GM19328 (cell line): ENCODE measurements at regions not wholly inside any gene's neighbourhood (a gene's known extent, or its start where the extent isn't known, plus 50 kb on each side); places are given as distances from the start of the nearest gene placed in this dataset.
"Not testable (repeated sequence)": the region's sequence is repeated elsewhere in the genome, so short reads cannot be mapped to it uniquely, and the experiment has no call there.

ENCODE experiments used
- ATAC-seq: cut with Tn5 transposase; IDR thresholded peaks from one replicate; pipeline ENCODE4 v1.9.1; 2021; ENCODE audit warnings: mild to moderate bottlenecking, moderate library complexity; ENCODE audit not compliant: unreplicated experiment

- no peak for ATAC-seq
Observed at GRCh38 chr1:104018922-104019674, 269.4 kb downstream of the AMY1C start.

DNA sequence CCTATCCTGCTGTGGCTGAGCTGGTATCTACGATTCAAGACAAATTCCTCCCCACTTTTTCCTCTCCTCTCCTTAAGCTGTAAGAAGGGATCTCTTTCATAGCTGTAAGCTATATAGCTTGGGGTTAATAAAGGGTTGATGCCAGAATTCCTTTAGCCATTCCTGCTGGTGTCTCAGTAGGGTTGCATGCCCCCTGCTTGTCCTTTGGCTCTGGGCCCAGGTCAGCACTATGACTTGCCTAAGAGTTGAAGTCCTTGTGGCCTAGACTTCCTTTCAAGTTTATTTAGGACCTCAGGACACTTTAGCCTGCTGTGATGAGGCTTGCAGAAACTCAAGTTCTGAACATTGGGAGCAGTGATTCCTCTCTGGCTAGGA is 270.0 kb downstream of the AMY1C start:
- ATAC-seq = no peak

- ATAC-seq = no peak
Observed at GRCh38 chr1:104028416-104029035, 278.8 kb downstream of the AMY1C start.

GRCh38 chr1:104029456-104029970 is 279.8 kb downstream of the AMY1C start:
- ATAC-seq = no peak

DNA sequence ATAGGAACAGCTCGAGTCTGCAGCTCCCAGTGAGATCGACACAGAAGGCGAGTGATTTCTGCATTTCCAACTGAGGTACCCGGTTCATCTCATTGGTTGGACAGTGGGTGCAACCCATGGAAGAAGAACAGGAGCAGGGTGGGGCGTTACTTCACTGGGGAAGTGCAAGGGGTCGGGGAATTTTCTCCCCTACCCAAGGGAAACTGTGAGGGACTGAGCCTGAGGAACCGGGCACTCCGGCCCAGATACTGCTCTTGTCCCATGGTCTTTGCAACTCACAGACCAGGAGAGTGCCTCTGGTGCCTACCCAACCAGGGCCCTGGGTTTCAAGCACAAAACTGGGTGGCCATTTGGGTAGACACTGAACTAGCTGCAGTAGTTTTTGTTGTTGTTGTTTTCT is 307.1 kb downstream of the AMY1C start:
- no peak for ATAC-seq

DNA sequence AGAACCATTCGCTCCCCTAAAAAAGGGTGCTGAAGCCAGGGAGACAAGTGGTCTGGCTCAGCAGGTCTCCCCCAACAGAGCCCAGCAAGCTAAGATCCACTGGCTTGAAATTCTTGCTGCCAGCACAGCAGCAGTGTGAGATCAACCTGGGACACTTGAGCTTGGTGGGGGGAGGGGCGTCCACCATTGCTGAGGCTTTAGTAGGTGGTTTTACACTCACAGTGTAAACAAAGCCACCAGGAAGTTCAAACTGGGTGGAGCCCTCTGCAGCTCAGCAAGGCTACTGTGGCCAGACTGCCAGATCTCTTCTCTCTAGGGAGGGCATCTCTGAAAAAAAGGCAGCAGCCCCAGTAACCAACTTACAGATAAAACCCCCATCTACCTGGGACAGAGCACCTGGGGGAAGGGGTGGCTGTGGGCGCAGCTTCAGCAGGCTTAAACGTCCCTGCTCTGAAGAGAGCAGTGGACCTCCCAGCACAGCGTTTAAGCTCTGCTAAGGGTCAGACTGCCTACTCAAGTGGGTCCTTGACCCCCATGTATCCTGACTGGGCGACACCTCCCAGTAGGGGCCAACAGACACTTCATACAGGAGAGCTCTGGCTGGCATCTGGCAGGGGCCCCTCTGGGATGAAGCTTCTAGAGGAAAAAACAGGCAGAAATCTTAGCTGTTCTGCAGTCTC is 307.7 kb downstream of the AMY1C start:
- not testable (repeated sequence) for ATAC-seq

DNA sequence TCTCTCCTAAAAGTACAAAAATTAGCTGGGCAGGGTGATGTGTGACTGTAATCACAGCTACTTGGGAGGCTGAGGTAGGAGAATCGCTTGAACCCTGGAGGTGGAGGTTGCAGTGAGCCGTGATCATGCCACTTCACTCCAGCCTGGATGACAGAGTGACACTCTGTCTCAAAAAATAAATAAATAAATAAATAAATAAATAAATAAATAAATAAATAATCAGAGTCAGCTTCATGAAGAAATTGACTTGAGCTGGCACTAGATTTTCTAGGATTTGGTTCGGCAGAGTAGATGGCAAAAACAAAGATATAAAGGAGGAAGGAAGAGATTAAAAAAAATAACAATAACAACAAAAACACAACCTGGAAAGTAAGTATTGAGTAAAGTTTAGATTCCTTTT is 311.9 kb downstream of the AMY1C start:
- ATAC-seq = not testable (repeated sequence)

GRCh38 chr1:104064399-104064798 is 314.7 kb downstream of the AMY1C start:
- no peak for ATAC-seq

DNA sequence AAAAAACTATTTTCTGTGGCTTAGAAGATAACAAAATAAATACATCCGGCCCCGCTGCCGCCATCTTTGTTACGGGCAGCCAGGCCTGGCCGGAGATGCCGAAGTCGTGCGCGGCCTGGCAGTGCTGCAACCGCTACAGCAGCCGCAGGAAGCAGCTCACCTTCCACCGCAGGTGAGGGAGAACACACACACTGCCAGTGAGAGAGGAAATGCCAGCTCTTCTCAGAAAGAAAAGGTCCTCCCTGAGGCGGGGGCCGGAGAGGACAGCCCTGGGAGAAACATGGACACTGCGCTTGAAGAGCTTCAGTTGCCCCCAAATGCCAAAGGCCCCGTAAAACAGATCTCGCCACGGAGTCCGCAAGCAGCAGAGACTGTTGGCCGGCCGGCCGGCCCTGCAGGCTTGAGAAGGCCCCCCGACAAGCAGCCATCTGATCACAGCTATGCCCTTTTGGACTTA is 323.2 kb downstream of the AMY1C start:
- no peak for ATAC-seq

GRCh38 chr1:104073463-104073902 is 323.8 kb downstream of the AMY1C start:
- no peak for ATAC-seq

DNA sequence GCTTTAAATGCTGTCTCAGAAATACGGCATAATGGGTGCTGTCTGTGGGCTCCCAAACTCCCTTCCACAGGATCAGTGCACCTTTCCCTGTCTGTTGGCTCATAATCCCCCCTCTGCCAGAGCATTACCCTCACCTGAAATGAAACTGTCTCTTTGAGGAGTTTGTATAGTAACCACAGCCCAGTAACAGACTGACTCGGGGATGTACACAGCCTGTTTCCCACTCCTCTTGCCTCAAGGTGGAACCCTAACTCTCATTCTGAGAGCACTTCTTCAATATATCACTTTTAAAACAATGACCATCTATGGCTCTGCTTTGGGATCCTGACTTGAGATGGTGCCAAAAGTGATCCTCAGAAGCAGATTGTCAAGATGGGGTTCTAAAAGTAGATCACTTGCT is 332.5 kb downstream of the AMY1C start:
- ATAC-seq = no peak

- ATAC-seq = no peak
Observed at GRCh38 chr1:104084380-104084779, 334.7 kb downstream of the AMY1C start.

DNA sequence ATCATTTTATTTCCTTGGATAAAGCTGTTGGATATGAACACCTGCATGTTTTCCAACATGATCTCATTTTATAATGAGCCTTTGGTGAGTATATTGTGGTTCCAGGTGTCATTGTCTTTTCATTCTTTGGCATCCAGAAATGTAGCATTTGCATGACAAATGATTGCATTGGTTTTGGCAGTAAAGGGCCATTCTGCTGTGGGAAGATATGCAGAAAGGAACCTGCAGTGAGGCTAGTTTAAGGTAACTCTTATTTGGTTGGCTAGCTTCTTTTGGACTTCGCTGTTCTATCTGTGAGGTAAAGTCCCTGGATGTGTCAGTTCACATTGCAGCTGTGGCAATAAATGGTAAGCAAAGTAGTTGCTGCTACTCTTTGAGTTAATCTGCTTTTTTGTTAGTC is 343.0 kb downstream of the AMY1C start:
- no peak for ATAC-seq

- no peak for ATAC-seq
Observed at GRCh38 chr1:104098837-104099236, 349.1 kb downstream of the AMY1C start.

- ATAC-seq = no peak
Observed at GRCh38 chr1:104100115-104100514, 350.4 kb downstream of the AMY1C start.

DNA sequence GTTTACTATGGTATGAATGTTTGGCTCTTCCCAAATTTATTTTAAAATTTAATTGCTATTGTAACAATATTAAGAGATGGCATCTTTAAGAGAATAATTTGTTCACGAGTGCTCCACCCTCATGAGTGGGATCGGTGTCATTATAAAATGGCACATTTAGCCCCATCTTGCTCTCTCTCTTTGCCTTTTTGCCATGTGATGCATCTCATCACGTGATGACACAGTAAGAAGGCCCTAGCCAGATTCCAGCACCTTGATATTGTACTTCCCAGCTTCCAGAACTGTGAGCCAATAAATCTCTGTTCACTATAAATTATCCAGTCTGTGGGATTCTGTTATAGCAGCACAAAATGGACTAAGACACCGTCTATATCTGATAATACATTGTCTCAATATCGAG is 355.8 kb downstream of the AMY1C start:
- no peak for ATAC-seq

DNA sequence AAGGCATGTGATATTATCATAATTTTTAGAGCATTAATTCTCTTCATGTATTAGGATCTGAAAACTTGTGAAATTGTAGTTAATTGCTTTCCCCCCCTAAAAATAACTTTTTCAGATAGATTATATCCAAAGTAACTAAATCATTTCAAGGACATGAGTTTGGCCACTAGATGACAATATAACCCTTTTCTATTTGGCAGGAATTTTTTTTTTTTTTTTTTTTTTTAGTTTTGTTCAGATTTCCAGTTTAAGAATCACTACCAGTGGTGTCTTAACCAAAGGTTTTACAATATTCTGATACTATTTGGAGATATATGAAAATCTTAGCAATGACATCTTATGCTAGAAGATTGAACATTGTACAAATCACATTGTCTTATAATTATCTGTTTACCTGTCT is 370.8 kb downstream of the AMY1C start:
- ATAC-seq = no peak

DNA sequence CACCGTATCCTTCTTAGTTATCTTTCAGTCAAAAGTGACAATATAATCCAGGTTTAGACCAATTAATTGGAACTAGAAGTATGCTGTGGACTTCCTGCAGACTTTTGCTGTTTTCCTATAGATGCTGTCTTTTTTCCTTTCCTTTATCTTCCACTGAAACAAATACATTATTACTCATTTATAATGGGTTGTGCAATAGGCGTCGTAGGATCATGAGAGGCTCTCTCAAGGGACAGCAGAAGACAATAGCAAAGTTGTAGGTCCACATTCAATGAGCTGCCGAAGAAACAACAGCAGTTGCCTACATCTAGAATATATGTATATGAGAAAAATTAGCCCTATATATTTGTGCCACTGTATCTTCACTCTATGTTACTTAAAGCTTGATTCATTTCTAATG is 371.6 kb downstream of the AMY1C start:
- ATAC-seq = no peak

GRCh38 chr1:104125266-104125665 is 375.6 kb downstream of the AMY1C start:
- no peak for ATAC-seq

DNA sequence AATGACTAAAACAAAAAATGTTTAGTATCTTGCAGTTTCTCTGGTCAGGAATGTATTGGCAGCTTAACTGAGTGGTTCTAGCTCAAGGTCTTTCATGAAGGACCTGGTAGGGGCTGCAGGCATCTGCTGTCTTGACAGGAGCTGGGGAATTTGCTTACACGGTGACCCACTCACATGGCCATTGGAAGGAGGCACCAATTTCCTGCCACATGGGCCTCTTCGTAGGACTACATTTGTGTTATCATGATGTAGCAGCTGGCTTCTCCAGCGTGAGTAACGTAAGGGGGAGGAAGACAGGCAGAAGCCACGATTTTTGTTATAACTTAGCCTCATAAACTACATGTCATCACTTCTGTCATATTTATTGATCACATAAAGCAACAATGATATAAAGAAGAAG is 376.3 kb downstream of the AMY1C start:
- no peak for ATAC-seq

- no peak for ATAC-seq
Observed at GRCh38 chr1:104132382-104132973, 382.8 kb downstream of the AMY1C start.
